ENCODE measurements at regions not wholly inside any gene's neighbourhood (a gene's known extent, or its start where the extent isn't known, plus 50 kb on each side); places are given as distances from the start of the nearest gene placed in this dataset.

DNA sequence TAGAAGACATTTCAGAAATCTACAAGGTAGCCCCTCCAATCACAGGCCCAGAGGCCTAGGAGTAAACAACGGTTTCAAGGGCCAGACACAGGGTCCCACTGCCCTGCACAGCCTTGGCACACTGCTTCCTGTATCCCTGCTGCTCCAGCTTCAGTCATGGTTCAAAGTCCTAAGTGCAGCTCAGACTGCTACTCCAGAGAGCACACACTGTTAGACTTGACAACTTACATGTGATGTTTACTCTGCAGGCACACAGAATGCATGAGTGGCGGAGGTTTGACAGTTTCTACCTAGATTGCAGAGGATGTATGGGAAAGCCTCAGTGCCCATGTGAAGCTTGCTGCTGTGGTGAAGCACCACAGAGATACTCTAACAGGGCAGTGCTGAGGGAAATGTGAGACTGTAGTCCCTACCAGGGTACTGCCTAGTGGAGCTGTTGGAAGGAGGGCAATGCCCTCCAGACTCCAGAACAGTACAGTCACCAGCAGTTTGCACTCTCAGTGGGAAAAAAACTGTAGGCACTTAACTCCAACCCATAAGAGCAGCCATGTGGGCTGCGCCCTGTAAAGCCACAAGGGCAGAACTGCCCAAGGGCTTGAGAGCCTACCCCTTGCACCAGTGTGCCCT, 270.0 kb downstream of the ZWINT start:
- TF ChIP-seq, protein P1, sequence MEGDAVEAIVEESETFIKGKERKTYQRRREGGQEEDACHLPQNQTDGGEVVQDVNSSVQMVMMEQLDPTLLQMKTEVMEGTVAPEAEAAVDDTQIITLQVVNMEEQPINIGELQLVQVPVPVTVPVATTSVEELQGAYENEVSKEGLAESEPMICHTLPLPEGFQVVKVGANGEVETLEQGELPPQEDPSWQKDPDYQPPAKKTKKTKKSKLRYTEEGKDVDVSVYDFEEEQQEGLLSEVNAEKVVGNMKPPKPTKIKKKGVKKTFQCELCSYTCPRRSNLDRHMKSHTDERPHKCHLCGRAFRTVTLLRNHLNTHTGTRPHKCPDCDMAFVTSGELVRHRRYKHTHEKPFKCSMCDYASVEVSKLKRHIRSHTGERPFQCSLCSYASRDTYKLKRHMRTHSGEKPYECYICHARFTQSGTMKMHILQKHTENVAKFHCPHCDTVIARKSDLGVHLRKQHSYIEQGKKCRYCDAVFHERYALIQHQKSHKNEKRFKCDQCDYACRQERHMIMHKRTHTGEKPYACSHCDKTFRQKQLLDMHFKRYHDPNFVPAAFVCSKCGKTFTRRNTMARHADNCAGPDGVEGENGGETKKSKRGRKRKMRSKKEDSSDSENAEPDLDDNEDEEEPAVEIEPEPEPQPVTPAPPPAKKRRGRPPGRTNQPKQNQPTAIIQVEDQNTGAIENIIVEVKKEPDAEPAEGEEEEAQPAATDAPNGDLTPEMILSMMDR (optimal IDR thresholded peaks at IDR 0.05 in 1 of 3, IDR thresholded peaks at IDR 0.05 in 1 of 3, conservative IDR thresholded peaks at IDR 0.05 in 1 of 3; ENCODE audit: extremely low read depth in 1 of 3, insufficient read depth in 2 of 3, low read length in 3 of 3): no peak
- TF ChIP-seq EZH2 (IDR thresholded peaks at IDR 0.05; ENCODE audit: low read length): no peak
